HG02571 (cell line): ENCODE measurements at regions not wholly inside any gene's neighbourhood (a gene's known extent, or its start where the extent isn't known, plus 50 kb on each side); places are given as distances from the start of the nearest gene placed in this dataset.
"Not testable (repeated sequence)": the region's sequence is repeated elsewhere in the genome, so short reads cannot be mapped to it uniquely, and the experiment has no call there.

Experiments
- ATAC-seq: cut with Tn5 transposase; IDR thresholded peaks from one replicate; pipeline ENCODE4 v1.9.1; 2021; ENCODE audit warnings: mild to moderate bottlenecking, moderate library complexity; ENCODE audit not compliant: unreplicated experiment

- no peak for ATAC-seq
Observed at GRCh38 chr4:187840814-187841213, 154.8 kb upstream of the ZFP42 start.

- no peak for ATAC-seq
Observed at GRCh38 chr4:187849556-187850225, 145.9 kb upstream of the ZFP42 start.

- ATAC-seq, result no peak
Observed at GRCh38 chr4:187865914-187866313, 129.7 kb upstream of the ZFP42 start.

- no peak for ATAC-seq
Observed at GRCh38 chr4:187883049-187883448, 112.5 kb upstream of the ZFP42 start.

GRCh38 chr4:187883836-187884475 lies 111.6 kb upstream of the ZFP42 start:
- no peak for ATAC-seq

GRCh38 chr4:187887906-187888305 lies 107.7 kb upstream of the ZFP42 start:
- no peak for ATAC-seq

- ATAC-seq, result no peak
Observed at GRCh38 chr4:187889651-187890050, 105.9 kb upstream of the ZFP42 start.

GRCh38 chr4:187893418-187893817 lies 102.2 kb upstream of the ZFP42 start:
- no peak for ATAC-seq

GRCh38 chr4:187903106-187903505 lies 92.5 kb upstream of the ZFP42 start:
- ATAC-seq, result no peak

GRCh38 chr4:187903700-187904099 lies 91.9 kb upstream of the ZFP42 start:
- ATAC-seq, result no peak

- no peak for ATAC-seq
Observed at GRCh38 chr4:187908079-187908561, 87.5 kb upstream of the ZFP42 start.

- no peak for ATAC-seq
Observed at GRCh38 chr4:187908731-187909130, 86.8 kb upstream of the ZFP42 start.

- no peak for ATAC-seq
Observed at GRCh38 chr4:187910741-187911140, 84.8 kb upstream of the ZFP42 start.

- not testable (repeated sequence) for ATAC-seq
Observed at GRCh38 chr4:187915406-187915805, 80.2 kb upstream of the ZFP42 start.

GRCh38 chr4:187919966-187920365 lies 75.6 kb upstream of the ZFP42 start:
- no peak for ATAC-seq

GRCh38 chr4:187921946-187922623 lies 73.5 kb upstream of the ZFP42 start:
- ATAC-seq, result no peak

- no peak for ATAC-seq
Observed at GRCh38 chr4:187929024-187929423, 66.5 kb upstream of the ZFP42 start.

- ATAC-seq, result no peak
Observed at GRCh38 chr4:187934766-187935165, 60.8 kb upstream of the ZFP42 start.

GRCh38 chr4:187937557-187937956 lies 58.0 kb upstream of the ZFP42 start:
- ATAC-seq, result no peak

GRCh38 chr4:187940299-187940698 lies 55.3 kb upstream of the ZFP42 start:
- no peak for ATAC-seq

GRCh38 chr4:187942968-187943367 lies 52.6 kb upstream of the ZFP42 start:
- ATAC-seq, result no peak

- ATAC-seq, result no peak
Observed at GRCh38 chr4:187944179-187944578, 51.4 kb upstream of the ZFP42 start.
